ENCODE measurements at regions not wholly inside any gene's neighbourhood (a gene's known extent, or its start where the extent isn't known, plus 50 kb on each side); places are given as distances from the start of the nearest gene placed in this dataset.

- H3K9me3 ChIP-seq (ENCODE audit: control insufficient read depth, insufficient read depth, low read length), result no peaks in the 10 kb centered on the region
- no peak overlapping the region for H2BK5ac ChIP-seq (ENCODE audit: low read depth, low read length, poor library complexity, severe bottlenecking)
- H4K91ac ChIP-seq (ENCODE audit: insufficient read depth, low read depth, low read length), result no peak overlapping the region
- H2AK9ac ChIP-seq (replicated peaks; ENCODE audit: low read depth, low read length, poor library complexity), result no peak overlapping the region
- dilution Hi-C loops (cut with HindIII; ENCODE audit: low sequenced_read_pairs, unreplicated experiment), result no loop called here
- POLR2A ChIA-PET (ENCODE audit: unreplicated experiment), result no interaction called here
- no peak overlapping the region for H4K8ac ChIP-seq (ENCODE audit: low read depth in 2 of 2, low read length in 2 of 2)
- H3K4me2 ChIP-seq (ENCODE audit: low read depth, low read length), result no peak overlapping the region
- H3K9me1 ChIP-seq (ENCODE audit: insufficient read depth, low read length), result no peaks in the 10 kb centered on the region
- no peak overlapping the region for H3K14ac ChIP-seq (replicated peaks; ENCODE audit: low read depth, low read length)
- no peak overlapping the region for H3K4me3 ChIP-seq (ENCODE audit: insufficient read depth, low read depth, low read length)
- no peaks in the 10 kb centered on the region for H4K20me1 ChIP-seq (ENCODE audit: insufficient read depth, low read length)
- no CpG with 5 or more reads among the region's 2 CpGs for WGBS, 2 experiments (ENCODE audit: extremely low coverage in 2 of 2, insufficient read length in 1 of 2)
- no peak overlapping the region for H3K27ac ChIP-seq (ENCODE audit: insufficient read depth, low read length)
- no peak overlapping the region for H3K23ac ChIP-seq (ENCODE audit: low read depth, low read length)
- no peak overlapping the region for H3K4ac ChIP-seq (ENCODE audit: low read depth, low read length)
- no peak overlapping the region for H3K9ac ChIP-seq (ENCODE audit: low read depth, low read length)
- no peaks in the 10 kb centered on the region for H3K4me1 ChIP-seq (ENCODE audit: control insufficient read depth, insufficient read depth, low read length)
- CTCF ChIA-PET, result no interaction called here
- H2BK15ac ChIP-seq (ENCODE audit: low read depth, low read length), result no peak overlapping the region
- no peaks in the 10 kb centered on the region for H3K36me3 ChIP-seq (ENCODE audit: control insufficient read depth, insufficient read depth, low read length)
- no peaks in the 10 kb centered on the region for H3K79me1 ChIP-seq (ENCODE audit: low read depth in 1 of 2, low read length in 2 of 2)
- no peak overlapping the region for H2BK20ac ChIP-seq (ENCODE audit: low read depth, low read length)
- in situ Hi-C loops (cut with MboI; ENCODE audit: low sequenced_read_pairs), result no loop called here
- H3K27me3 ChIP-seq (ENCODE audit: control insufficient read depth, insufficient read depth, low read length), result no peaks in the 10 kb centered on the region
- DNase-seq (no peak), ATAC-seq (ENCODE audit: low read depth) (no peak)
- intact Hi-C loops (cut with micrococcal nuclease), result no loop called here
- no peak for TF ChIP-seq POLR2A (IDR thresholded peaks at IDR 0.05; ENCODE audit: low read depth, low read length)
- TF ChIP-seq MAZ (IDR thresholded peaks at IDR 0.05; ENCODE audit: borderline replicate concordance, low read depth, low read length), result no peak
- no peak for TF ChIP-seq RFX5 (IDR thresholded peaks at IDR 0.05; ENCODE audit: low read depth, low read length)
- TF ChIP-seq SMC3 (IDR thresholded peaks at IDR 0.05; ENCODE audit: low read depth, low read length), result no peak
- no peak for TF ChIP-seq USF2 (IDR thresholded peaks at IDR 0.05; ENCODE audit: low read depth, low read length)
- TF ChIP-seq RCOR1 (IDR thresholded peaks at IDR 0.05; ENCODE audit: insufficient replicate concordance, low read length), result no peak
- no peak for TF ChIP-seq CTCF (conservative IDR thresholded peaks at IDR 0.05; ENCODE audit: low read depth, low read length)
- no peak for TF ChIP-seq CEBPB (IDR thresholded peaks at IDR 0.05; ENCODE audit: low read depth, low read length)
- TF ChIP-seq FOS (IDR thresholded peaks at IDR 0.05; ENCODE audit: low read depth, low read length), result no peak
- no peak for TF ChIP-seq RAD21 (IDR thresholded peaks at IDR 0.05; ENCODE audit: low read length)
- TF ChIP-seq MAFK (IDR thresholded peaks at IDR 0.05; ENCODE audit: low read depth, low read length), result no peak
- TF ChIP-seq BHLHE40 (IDR thresholded peaks at IDR 0.05; ENCODE audit: low read depth, low read length), result no peak
- TF ChIP-seq ELK1 (IDR thresholded peaks at IDR 0.05; ENCODE audit: borderline replicate concordance, low read depth, low read length), result no peak
- H2AK5ac ChIP-seq (ENCODE audit: low read depth, low read length), result no peak overlapping the region
- H3K18ac ChIP-seq (ENCODE audit: low read depth, low read length), result no peak overlapping the region
- H4K5ac ChIP-seq (ENCODE audit: low read depth, low read length), result no peak overlapping the region
- H2AFZ ChIP-seq (replicated peaks; ENCODE audit: low read length, poor library complexity), result no peak overlapping the region
- BruUV-seq (replicated peaks), result no TSS peak
- no peak overlapping the region for H2BK120ac ChIP-seq (ENCODE audit: low read depth, low read length)
- H3K56ac ChIP-seq (ENCODE audit: extremely low read depth, insufficient read depth, low read length), result no peak overlapping the region
Observed at GRCh38 chr21:15273244-15273643, 208.4 kb upstream of the NRIP1 start.

Data from IMR-90 (cell line).